DOHH2 (cell line): ENCODE measurements at regions not wholly inside any gene's neighbourhood (a gene's known extent, or its start where the extent isn't known, plus 50 kb on each side); places are given as distances from the start of the nearest gene placed in this dataset.

Source experiments
- H3F3A ChIP-seq: fragments of 200-600 bp; sonication (generic), shearing (Covaris generic); 2 replicates; pipeline ENCODE4 v1.6.0; 2016; ENCODE audit warnings: antibody characterized with exemption, mild to moderate bottlenecking; ENCODE audit not compliant: control insufficient read depth, insufficient read depth
- H3K27ac ChIP-seq: fragments of 200-600 bp; sonication (generic); 2 replicates; pipeline ENCODE4 v1.5.1; 2014; ENCODE audit warnings: low read depth, mild to moderate bottlenecking, low read length, moderate library complexity
- H3K27me3 ChIP-seq: fragments of 200-600 bp; sonication (generic); 2 replicates; pipeline ENCODE4 v1.6.1; 2014; ENCODE audit warnings: mild to moderate bottlenecking, low read length, mixed read lengths; ENCODE audit not compliant: control insufficient read depth
- H3K36me3 ChIP-seq: fragments of 200-600 bp; sonication (generic); 2 replicates; pipeline ENCODE4 v1.6.1; 2014; ENCODE audit warnings: mild to moderate bottlenecking, low read length, moderate library complexity, mixed read lengths; ENCODE audit not compliant: control insufficient read depth
- H3K4me1 ChIP-seq: fragments of 200-600 bp; sonication (generic); 2 replicates; pipeline ENCODE4 v1.6.1; 2014; ENCODE audit warnings: mild to moderate bottlenecking, low read length, mixed read lengths; ENCODE audit not compliant: control insufficient read depth
- H3K4me2 ChIP-seq: fragments of 200-600 bp; sonication (generic); 2 replicates; pipeline ENCODE4 v1.6.0; 2014; ENCODE audit warnings: mild to moderate bottlenecking, low read length, moderate library complexity
- H3K4me3 ChIP-seq: fragments of 200-600 bp; sonication (generic); 2 replicates; pipeline ENCODE4 v1.5.1; 2014; ENCODE audit warnings: mild to moderate bottlenecking, low read length, mixed read lengths
- H3K79me2 ChIP-seq: fragments of 200-600 bp; sonication (generic); 2 replicates; pipeline ENCODE4 v1.6.1; 2014; ENCODE audit warnings: mild to moderate bottlenecking, low read length, mixed read lengths; ENCODE audit not compliant: control insufficient read depth
- H3K9me2 ChIP-seq: fragments of 200-600 bp; sonication (generic); replicated peaks from 2 replicates; pipeline ENCODE4 v1.6.1; 2014; ENCODE audit warnings: mild to moderate bottlenecking, low read length, mixed read lengths; ENCODE audit not compliant: control insufficient read depth
- H3K9me3 ChIP-seq: fragments of 200-600 bp; sonication (generic); 2 replicates; pipeline ENCODE4 v1.6.1; 2014; ENCODE audit warnings: antibody characterized with exemption, low read length, mixed read lengths; ENCODE audit not compliant: control insufficient read depth, insufficient read depth
- H4K20me1 ChIP-seq: fragments of 200-600 bp; sonication (generic); 2 replicates; pipeline ENCODE4 v1.6.0; 2014; ENCODE audit warnings: low read depth, mild to moderate bottlenecking, antibody characterized with exemption, low read length, moderate library complexity; ENCODE audit not compliant: control insufficient read depth, insufficient read depth
- CTCF ChIP-seq: fragments of 200-600 bp; sonication (generic); IDR thresholded peaks from one replicate; pipeline ENCODE4 v1.5.1; 2014; ENCODE audit warnings: antibody characterized with exemption, mild to moderate bottlenecking, low read depth, low read length; ENCODE audit not compliant: poor library complexity, severe bottlenecking
- EZH2phosphoT487 ChIP-seq: fragments of 200-600 bp; sonication (generic); IDR thresholded peaks from 2 replicates; pipeline ENCODE4 v1.6.1; 2017; ENCODE audit warnings: borderline replicate concordance, mild to moderate bottlenecking, antibody characterized with exemption, low read length, moderate library complexity, mixed read lengths

- TF ChIP-seq EZH2phosphoT487 (no peak), CTCF (no peak)
- Histone ChIP-seq H3K36me3 (no peaks in the 10 kb centered on the region), H3K79me2 (no peaks in the 10 kb centered on the region), H3K4me3 (no peak overlapping the region), H4K20me1 (no peaks in the 10 kb centered on the region), H3K9me2 (no peaks in the 10 kb centered on the region), H3K4me2 (no peak overlapping the region), H3K27me3 (no peaks in the 10 kb centered on the region; the same call in 1 of the 2 replicates), H3K27ac (no peak overlapping the region), H3K4me1 (no peaks in the 10 kb centered on the region), H3F3A (no peaks in the 10 kb centered on the region), H3K9me3 (no peaks in the 10 kb centered on the region)
These were observed 120.0 kb downstream of the KBTBD8 start for GRCh38 chr3:67118122-67118521.

- H3K4me3 ChIP-seq = no peak overlapping the region
- no peaks in the 10 kb centered on the region for H4K20me1 ChIP-seq
- no peak overlapping the region for H3K4me2 ChIP-seq
- H3K9me2 ChIP-seq = no peaks in the 10 kb centered on the region
- no peak overlapping the region for H3K27ac ChIP-seq
- no peaks in the 10 kb centered on the region for H3K4me1 ChIP-seq
- no peaks in the 10 kb centered on the region for H3K79me2 ChIP-seq
- H3K27me3 ChIP-seq = no peaks in the 10 kb centered on the region; the same call in 1 of the 2 replicates
- TF ChIP-seq CTCF (no peak), EZH2phosphoT487 (no peak)
- no peaks in the 10 kb centered on the region for H3K36me3 ChIP-seq
- H3K9me3 ChIP-seq = peaks cover 2% of the 10 kb centered on the region; the same call in 1 of the 2 replicates
- H3F3A ChIP-seq = no peaks in the 10 kb centered on the region
These were observed 120.5 kb downstream of the KBTBD8 start for GRCh38 chr3:67118635-67119034.

- no peaks in the 10 kb centered on the region for H3K9me2 ChIP-seq
- H3K27ac ChIP-seq = no peak overlapping the region
- H3K4me2 ChIP-seq = no peak overlapping the region
- H4K20me1 ChIP-seq = no peaks in the 10 kb centered on the region
- H3K79me2 ChIP-seq = no peaks in the 10 kb centered on the region
- no peak overlapping the region for H3K4me3 ChIP-seq
- TF ChIP-seq CTCF = no peak
- no peak for TF ChIP-seq EZH2phosphoT487
- H3K9me3 ChIP-seq = peaks cover 17% of the 10 kb centered on the region; the same call in 1 of the 2 replicates
- H3K4me1 ChIP-seq = no peaks in the 10 kb centered on the region
- H3F3A ChIP-seq = no peaks in the 10 kb centered on the region
- no peaks in the 10 kb centered on the region for H3K36me3 ChIP-seq
- H3K27me3 ChIP-seq = no peaks in the 10 kb centered on the region
These were observed 125.8 kb downstream of the KBTBD8 start for GRCh38 chr3:67123914-67124313.
